Nephron progenitor cell (in vitro differentiated cells): ENCODE measurements at regions not wholly inside any gene's neighbourhood (a gene's known extent, or its start where the extent isn't known, plus 50 kb on each side); places are given as distances from the start of the nearest gene placed in this dataset.

ENCODE experiments used
- DNase-seq: peaks from one replicate; pipeline ENCODE4 v3.0.0; 2021
- H3K27ac Mint-ChIP-seq: 2 replicates; pipeline ENCODE4 v1.8.0; 2021; ENCODE audit warnings: mild to moderate bottlenecking, moderate library complexity, mixed read lengths
- H3K27me3 Mint-ChIP-seq: 2 replicates; pipeline ENCODE4 v1.8.0; 2021; ENCODE audit warnings: mild to moderate bottlenecking, low read depth, mixed read lengths; ENCODE audit not compliant: poor library complexity
- H3K36me3 Mint-ChIP-seq: 2 replicates; pipeline ENCODE4 v1.8.0; 2021; ENCODE audit warnings: low read depth, mixed read lengths
- H3K4me1 Mint-ChIP-seq: 2 replicates; pipeline ENCODE4 v1.8.0; 2021; ENCODE audit warnings: mixed read lengths
- H3K4me3 Mint-ChIP-seq: 2 replicates; pipeline ENCODE4 v1.8.0; 2021; ENCODE audit warnings: mild to moderate bottlenecking, moderate library complexity, mixed read lengths
- H3K9me3 Mint-ChIP-seq: 2 replicates; pipeline ENCODE4 v1.8.0; 2021; ENCODE audit warnings: mild to moderate bottlenecking, moderate library complexity, mixed read lengths
- TF ChIP-seq, protein P1 (sequence below): fragments of 200-600 bp; sonication (generic); IDR thresholded peaks from 2 replicates; pipeline ENCODE4 v1.5.0; 2021; ENCODE audit warnings: antibody characterized with exemption

DNA sequence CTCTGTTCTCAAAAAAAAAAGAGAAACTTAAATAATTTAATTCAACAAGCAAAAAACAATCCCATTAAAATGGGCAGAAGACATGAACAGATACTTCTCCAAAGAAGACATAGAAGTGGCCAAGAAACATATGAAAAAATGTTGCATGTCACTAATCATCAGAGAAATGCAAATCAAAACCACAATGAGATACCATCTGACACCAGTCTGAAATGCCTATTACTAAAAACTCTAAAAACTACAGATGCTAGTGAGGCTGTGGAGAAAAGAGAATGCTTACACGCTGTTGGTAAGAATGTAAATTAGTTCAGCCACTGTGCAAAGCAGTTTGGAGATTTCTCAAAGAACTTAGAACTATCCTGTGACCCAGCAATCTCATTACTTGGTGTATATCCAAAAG lies 382.9 kb downstream of the OTOL1 start:
- DNase-seq: no peak
- Mint-ChIP-seq H3K9me3 (peaks cover 49% of the 10 kb centered on the region), H3K27ac (no peak overlapping the region), H3K27me3 (no peaks in the 10 kb centered on the region), H3K4me3 (no peak overlapping the region), H3K36me3 (peaks cover 5% of the 10 kb centered on the region), H3K4me1 (no peaks in the 10 kb centered on the region)
- TF ChIP-seq, protein P1, sequence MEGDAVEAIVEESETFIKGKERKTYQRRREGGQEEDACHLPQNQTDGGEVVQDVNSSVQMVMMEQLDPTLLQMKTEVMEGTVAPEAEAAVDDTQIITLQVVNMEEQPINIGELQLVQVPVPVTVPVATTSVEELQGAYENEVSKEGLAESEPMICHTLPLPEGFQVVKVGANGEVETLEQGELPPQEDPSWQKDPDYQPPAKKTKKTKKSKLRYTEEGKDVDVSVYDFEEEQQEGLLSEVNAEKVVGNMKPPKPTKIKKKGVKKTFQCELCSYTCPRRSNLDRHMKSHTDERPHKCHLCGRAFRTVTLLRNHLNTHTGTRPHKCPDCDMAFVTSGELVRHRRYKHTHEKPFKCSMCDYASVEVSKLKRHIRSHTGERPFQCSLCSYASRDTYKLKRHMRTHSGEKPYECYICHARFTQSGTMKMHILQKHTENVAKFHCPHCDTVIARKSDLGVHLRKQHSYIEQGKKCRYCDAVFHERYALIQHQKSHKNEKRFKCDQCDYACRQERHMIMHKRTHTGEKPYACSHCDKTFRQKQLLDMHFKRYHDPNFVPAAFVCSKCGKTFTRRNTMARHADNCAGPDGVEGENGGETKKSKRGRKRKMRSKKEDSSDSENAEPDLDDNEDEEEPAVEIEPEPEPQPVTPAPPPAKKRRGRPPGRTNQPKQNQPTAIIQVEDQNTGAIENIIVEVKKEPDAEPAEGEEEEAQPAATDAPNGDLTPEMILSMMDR: no peak

DNA sequence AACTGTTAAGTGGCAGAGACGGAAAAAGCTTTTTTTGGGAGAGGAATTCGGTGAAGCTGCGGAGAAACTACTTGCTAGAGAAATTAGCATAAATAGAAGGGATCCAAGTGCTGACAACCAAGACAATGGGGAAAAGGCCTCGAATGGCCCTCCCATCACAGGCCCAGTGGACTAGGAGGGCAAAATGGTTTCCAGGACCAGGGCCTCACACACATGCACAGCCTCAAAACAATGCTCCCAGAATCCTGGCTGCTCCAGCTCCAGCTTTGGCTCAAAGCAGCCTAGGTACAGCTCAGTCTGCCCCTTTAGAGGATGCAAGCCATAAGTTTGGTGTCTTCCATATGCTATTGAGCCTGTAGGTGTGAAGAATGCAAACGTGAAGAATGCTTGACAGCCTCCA lies 388.2 kb downstream of the OTOL1 start:
- Mint-ChIP-seq H3K4me3 (no peak overlapping the region), H3K9me3 (peaks cover 34% of the 10 kb centered on the region), H3K27me3 (no peaks in the 10 kb centered on the region), H3K36me3 (peaks cover 8% of the 10 kb centered on the region), H3K27ac (no peak overlapping the region), H3K4me1 (no peaks in the 10 kb centered on the region)
- no peak for DNase-seq
- TF ChIP-seq, protein P1: no peak

DNA sequence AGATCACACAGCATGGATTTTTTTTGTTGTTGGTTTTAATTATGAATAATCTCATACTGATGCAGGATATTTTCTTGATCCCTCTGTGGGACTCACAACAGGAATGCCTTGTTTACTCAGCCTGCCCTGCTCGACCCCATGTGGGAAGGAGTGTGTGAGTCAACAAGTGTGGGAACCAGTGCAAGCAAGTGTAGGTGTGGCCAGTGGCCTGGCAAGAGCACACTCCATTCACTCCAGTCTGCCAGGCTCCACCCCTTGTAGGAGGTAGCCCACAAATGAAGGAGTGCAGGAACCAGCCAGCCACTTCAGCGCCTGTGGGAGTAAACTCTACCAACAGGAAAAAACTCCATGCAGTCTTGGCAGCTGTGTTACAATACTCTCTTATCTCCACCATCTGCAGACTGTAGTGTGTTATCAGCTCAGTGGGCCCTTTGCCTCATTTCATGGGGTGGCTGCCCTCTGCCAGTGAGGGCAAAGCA lies 393.6 kb downstream of the OTOL1 start:
- H3K9me3 Mint-ChIP-seq: peaks cover 34% of the 10 kb centered on the region
- DNase-seq: peak; percentile 6
- no peaks in the 10 kb centered on the region for H3K4me1 Mint-ChIP-seq
- H3K36me3 Mint-ChIP-seq: no peaks in the 10 kb centered on the region
- TF ChIP-seq, protein P1: no peak
- no peak overlapping the region for H3K27ac Mint-ChIP-seq
- no peaks in the 10 kb centered on the region for H3K27me3 Mint-ChIP-seq
- H3K4me3 Mint-ChIP-seq: no peak overlapping the region

DNA sequence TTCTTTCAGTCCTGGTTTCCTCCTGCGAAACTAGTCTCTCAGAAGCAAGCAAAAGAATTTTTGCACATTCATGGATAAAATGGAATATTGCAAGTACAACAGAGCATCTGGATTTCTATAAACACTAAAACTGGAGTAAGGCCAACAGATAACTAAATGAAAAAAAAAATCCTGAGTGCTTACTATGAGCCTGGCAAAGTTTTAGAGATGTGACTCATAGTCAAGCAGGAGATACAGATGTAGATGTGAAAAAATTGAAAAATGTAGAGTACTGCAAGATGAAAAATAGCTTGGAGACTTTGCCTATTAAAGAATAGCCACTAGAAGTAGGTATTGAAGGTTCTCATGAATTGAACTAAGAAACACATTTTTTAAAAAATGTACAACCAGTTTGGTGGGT lies 397.4 kb downstream of the OTOL1 start:
- TF ChIP-seq, protein P1: no peak
- DNase-seq: no peak
- Mint-ChIP-seq H3K4me3 (no peak overlapping the region), H3K9me3 (peaks cover 24% of the 10 kb centered on the region), H3K27me3 (no peaks in the 10 kb centered on the region), H3K27ac (no peak overlapping the region), H3K36me3 (no peaks in the 10 kb centered on the region), H3K4me1 (no peaks in the 10 kb centered on the region)

DNA sequence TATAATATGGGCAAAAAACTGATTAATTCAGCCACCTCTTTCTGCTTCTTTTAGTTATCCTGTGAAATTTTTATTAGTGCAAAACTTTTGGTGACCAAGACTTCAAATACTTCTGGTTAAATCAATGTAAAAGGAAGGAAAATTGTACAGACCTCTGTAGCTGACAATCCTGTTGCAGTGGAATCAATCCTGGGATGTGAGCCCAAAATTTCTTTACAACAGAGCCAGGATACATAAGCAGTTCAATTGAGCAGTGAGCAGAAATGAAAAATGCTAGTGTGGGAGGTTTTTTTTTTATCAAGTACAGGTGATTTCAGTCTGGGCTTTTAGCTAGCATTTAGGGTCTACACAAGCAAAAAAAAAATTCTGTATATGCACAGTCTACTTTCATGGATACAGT lies 398.0 kb downstream of the OTOL1 start:
- no peak for DNase-seq
- Mint-ChIP-seq H3K9me3 (peaks cover 23% of the 10 kb centered on the region), H3K36me3 (no peaks in the 10 kb centered on the region), H3K27me3 (no peaks in the 10 kb centered on the region), H3K4me1 (no peaks in the 10 kb centered on the region), H3K4me3 (no peak overlapping the region), H3K27ac (no peak overlapping the region)
- TF ChIP-seq, protein P1: no peak

DNA sequence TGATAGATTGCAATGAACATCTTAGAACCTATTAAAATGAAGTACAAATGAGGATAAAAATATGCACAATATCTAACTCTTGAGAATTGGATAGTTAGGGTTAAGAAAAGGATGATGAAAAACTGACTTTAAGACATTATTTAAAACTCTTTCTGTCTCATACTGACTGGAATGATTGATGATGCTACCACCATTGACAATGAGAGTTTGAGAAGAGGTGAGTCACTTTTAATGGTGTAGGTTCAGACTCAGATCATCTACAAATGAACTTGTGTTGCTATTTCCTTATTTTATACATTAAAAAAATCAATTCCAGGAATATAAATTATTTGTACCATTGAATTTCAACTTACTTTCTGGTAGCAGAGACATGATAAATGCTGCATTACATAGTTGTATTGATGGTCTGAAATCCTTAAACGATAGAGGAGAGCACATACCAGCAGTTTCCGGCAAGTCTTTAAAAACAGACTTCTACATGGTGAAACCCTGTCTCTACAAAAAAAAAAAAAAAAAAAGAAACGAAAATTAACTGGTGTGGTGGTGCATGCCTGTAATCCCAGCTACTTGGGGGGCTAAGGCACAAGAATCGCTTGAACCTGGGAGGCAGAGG lies 409.0 kb downstream of the OTOL1 start:
- no peaks in the 10 kb centered on the region for H3K9me3 Mint-ChIP-seq
- peaks cover 10% of the 10 kb centered on the region for H3K4me1 Mint-ChIP-seq
- no peaks in the 10 kb centered on the region for H3K36me3 Mint-ChIP-seq
- no peak overlapping the region for H3K27ac Mint-ChIP-seq
- no peaks in the 10 kb centered on the region for H3K27me3 Mint-ChIP-seq
- no peak overlapping the region for H3K4me3 Mint-ChIP-seq
- TF ChIP-seq, protein P1: no peak
- DNase-seq: no peak
